Body of pancreas (tissue), 4 donors: ENCODE measurements at regions not wholly inside any gene's neighbourhood (a gene's known extent, or its start where the extent isn't known, plus 50 kb on each side); places are given as distances from the start of the nearest gene placed in this dataset.

ENCODE experiments used
- POLR2A ChIP-seq, 3 donors: fragments of 450-650 bp; IDR thresholded peaks; one replicate each; pipeline ENCODE4 v1.6.1; 2016; ENCODE audit warnings: antibody characterized with exemption in 3 of 3, mild to moderate bottlenecking in 2 of 3
- TF ChIP-seq, protein P1 (sequence below), 7 experiments: fragments of 450-650 bp in 4 of 7; fragments of 200-600 bp in 3 of 7; sonication (generic) in 3 of 7; IDR thresholded peaks; one replicate each; pipeline ENCODE4 v1.5.1; 2016 to 2019; ENCODE audit warnings: antibody characterized with exemption in 7 of 7

DNA sequence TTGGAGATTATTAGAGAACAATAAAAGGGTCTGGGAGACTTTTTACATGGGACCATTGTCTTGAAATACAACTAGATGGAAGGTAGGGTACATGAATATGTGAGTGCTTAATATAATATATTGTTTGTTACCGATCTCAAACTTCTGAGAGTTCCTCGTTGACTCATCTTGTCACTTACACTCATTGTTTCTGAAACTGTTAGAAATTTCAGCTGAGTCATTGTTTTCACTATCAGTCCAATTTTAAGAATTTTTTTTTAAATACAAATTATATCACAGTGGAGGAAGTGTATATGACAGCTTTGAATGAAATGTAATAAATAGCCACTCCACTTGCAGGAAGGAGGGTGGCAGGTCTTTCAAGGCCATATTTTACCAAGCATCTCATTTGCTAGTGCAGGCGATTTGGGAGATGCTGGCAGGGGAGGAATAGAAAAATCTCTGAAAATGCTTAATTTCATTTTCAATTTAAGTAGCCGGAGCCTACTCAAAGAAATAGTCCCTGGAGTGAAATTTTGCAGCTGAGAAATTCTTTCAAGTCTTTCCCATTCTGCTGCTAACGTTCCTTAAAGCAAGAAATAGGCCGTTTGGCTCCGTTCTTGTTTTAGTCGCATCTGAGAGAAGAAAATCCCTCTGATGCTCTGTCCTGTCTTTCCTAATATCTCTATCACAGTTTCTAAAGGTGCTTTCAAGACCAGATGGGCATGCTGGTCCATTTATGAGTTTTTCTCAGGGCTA, 1404.2 kb upstream of the CELF2 start:
- TF ChIP-seq, protein P1, sequence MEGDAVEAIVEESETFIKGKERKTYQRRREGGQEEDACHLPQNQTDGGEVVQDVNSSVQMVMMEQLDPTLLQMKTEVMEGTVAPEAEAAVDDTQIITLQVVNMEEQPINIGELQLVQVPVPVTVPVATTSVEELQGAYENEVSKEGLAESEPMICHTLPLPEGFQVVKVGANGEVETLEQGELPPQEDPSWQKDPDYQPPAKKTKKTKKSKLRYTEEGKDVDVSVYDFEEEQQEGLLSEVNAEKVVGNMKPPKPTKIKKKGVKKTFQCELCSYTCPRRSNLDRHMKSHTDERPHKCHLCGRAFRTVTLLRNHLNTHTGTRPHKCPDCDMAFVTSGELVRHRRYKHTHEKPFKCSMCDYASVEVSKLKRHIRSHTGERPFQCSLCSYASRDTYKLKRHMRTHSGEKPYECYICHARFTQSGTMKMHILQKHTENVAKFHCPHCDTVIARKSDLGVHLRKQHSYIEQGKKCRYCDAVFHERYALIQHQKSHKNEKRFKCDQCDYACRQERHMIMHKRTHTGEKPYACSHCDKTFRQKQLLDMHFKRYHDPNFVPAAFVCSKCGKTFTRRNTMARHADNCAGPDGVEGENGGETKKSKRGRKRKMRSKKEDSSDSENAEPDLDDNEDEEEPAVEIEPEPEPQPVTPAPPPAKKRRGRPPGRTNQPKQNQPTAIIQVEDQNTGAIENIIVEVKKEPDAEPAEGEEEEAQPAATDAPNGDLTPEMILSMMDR (IDR thresholded peaks at IDR 0.05): no peak
- TF ChIP-seq POLR2A (IDR thresholded peaks at IDR 0.05): no peak
